CD4-positive, alpha-beta T cell treated with Interleukin-1 beta for 1 hour (primary cell): ENCODE measurements at regions not wholly inside any gene's neighbourhood (a gene's known extent, or its start where the extent isn't known, plus 50 kb on each side); places are given as distances from the start of the nearest gene placed in this dataset.
"Not testable (repeated sequence)": the region's sequence is repeated elsewhere in the genome, so short reads cannot be mapped to it uniquely, and the experiment has no call there.

ENCODE experiments used
- DNase-seq, 2 donors: peaks; one replicate each; pipeline ENCODE4 v3.0.0-alpha.2; 2020 to 2022

DNA sequence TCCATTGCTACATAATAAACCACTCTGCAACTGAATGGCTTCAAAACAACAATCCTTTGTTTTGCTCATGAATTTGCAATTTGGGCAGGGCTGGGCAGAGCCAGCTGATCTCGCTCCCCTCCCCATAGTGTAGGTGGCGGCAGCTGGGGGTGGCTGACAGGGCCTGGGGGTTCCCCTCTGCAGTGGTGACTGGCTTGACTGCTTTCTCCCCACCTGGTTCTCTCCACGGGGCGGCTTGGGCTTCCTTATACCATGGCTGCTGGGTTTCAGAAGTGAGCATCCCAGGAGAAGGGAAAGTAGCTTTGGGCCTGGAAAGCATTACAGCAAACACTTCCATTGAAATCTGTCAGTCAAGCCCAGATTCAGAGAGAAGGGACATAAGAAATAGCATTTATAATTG lies 129.7 kb upstream of the ZBTB40 start:
- DNase-seq: no peak

DNA sequence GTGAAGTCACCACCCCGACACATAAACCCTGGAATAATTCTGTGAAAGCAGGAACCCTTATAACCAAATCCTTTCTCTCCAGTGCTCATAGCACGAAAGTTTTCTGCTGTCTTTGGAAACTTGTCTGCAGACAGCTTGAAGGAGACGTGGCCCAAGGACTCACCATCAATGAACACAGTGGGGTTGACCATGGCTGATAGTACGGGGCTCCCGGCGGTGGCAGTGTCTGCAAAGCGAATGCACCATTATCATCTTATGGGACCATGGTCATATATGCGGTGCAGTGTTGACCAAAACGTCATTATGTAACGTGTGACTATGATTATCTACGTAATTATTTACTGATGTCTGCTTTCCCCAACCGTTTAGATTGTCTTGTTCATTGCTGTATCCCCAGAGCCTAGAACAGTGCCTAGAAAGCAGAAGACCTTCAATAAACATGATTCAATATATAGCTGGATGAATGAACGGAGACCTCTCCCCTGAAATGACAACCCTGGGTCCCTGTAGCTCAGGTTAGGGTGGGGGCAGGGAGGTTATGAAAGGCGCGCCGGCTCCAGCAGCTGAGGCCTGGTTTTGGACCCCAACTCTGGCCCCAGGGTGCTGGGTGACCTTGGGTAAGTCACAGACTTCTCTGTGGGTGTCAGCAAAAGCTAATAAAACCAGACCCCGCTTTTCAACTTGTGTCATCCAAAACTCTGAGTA lies 128.4 kb upstream of the ZBTB40 start:
- DNase-seq: no peak

DNA sequence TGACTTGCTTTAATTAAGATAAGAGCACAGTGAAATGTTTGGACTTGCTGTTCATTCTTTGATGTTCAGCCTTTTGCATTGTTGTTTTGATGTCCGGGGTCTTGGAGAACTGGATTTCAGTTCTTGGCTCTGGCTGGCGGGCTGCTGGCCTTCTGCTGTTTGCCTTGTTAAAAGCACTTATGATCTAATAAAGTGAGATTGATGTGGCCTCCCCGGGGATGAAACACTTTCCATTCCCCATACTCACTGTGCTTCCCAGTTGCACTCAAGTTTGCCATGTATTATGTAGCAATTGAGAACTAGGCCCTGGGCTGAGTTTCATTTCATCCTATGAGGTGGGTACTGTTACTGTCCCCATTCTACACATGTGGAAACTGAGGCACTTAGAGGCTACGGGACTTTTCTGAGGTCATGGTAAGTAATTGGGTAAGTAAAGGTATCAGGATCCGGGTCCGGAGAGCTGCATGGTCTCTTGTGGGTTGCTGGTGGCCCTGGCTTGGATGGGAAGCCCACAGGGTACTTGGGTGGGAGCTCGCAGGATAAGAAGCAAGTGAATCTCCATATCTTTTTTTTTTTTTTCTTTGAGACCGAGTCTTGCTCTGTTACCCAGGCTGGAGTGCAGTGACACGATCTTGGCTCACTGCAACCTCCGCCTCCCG lies 127.7 kb upstream of the ZBTB40 start:
- no peak for DNase-seq

DNA sequence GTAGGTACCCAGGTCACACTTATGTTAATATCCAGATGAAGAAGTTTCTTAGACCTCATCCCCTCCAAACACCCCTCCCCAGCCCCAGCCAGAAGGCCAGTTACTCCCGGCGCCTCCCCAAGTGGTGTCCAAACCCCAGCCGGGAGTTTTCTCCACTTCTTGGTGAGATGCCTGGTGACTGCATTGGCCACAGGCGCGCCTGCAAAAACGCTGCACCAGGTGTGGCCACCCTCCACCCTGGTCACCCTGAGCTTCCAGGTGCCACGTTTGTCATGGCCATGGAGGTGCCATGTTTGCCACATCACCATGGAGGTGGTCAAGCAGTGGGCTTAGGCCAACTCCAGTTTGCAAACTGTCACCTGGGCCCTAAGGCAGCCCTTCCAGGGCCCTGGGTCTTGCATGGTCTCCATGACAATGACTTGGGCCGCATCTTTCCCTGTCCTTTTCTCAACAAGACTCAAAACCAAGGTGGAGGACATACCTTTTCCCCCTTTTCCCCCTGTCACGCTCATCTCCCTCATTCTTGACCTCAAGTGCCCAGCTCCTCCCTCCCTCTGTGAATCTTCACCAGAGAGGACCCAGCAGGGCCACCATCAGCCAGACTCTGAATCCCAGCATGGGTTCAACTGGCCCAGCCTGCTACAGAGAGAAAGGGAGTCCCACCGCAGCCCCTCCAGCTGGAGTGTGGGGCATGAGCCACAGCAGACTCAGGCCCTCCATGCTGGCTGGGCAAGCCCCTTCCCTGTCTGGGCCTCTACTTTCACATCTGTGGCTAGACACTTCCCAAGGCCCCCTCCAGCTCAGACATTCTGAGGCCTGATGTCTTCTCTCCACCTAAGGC lies 125.9 kb upstream of the ZBTB40 start:
- DNase-seq: no peak

DNA sequence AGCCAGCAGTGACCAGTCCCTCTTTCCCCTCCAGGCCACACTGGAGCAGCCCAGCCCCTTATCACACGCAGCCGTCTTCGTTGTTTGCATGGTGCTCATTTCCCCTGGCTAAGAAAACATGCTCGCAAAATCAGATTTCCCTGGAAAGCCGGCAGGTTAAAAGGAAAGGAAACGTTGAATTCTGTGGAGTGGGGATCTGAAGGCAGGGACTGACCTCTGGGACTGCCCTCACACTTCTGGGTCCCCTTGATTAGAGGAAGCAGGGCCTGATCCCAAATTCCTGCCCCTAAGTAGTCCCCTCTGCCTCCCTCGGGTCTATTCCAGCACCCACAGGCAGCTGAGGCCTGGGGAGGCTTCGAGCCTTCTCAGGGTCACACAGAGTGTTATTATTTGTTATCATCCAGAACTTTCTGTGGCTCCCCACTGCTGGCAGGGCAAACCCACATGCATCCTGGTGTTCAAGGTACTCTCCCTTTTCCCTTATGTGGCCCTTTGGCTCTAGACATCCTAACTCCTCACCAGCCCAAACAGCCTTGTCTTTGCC lies 125.2 kb upstream of the ZBTB40 start:
- DNase-seq: no peak

DNA sequence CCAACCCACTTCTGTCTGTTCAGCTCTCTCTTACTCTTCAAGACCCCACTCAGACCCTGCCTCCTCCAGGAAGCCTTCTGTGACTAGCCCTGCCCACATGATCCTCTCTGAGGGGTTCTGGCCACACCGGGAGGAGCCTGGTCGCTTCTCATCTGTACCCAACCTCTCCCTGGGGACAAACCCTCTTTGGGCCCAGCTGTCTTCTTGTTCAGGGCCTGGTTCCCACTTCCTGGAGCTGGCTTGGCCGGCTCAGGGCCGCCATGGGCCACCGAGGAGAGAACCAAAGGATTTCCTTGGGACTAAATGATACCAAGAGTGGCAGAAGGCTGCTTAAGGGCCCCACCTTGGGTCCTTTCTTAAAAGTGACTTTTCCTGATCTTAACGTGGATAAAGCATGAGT lies 124.7 kb upstream of the ZBTB40 start:
- no peak for DNase-seq

DNA sequence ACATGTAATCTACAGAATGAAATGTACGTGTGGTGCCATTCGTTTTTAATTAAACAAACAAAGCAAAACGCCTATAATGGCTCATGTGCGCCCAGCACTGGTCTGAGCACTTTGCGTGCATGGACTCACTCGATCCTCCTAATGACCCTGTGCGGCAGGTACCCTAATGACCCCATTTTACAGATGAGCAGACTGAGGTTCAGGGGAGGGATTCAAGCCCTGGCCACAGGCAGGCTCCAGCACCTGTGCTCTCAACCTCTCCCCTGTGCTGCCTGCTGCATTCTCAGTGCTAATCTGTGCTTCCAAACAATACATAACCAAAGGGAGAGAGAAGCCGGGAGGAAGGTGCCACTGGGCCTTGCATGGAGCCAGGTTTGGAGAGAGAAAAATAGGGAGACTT lies 124.2 kb upstream of the ZBTB40 start:
- DNase-seq: no peak

DNA sequence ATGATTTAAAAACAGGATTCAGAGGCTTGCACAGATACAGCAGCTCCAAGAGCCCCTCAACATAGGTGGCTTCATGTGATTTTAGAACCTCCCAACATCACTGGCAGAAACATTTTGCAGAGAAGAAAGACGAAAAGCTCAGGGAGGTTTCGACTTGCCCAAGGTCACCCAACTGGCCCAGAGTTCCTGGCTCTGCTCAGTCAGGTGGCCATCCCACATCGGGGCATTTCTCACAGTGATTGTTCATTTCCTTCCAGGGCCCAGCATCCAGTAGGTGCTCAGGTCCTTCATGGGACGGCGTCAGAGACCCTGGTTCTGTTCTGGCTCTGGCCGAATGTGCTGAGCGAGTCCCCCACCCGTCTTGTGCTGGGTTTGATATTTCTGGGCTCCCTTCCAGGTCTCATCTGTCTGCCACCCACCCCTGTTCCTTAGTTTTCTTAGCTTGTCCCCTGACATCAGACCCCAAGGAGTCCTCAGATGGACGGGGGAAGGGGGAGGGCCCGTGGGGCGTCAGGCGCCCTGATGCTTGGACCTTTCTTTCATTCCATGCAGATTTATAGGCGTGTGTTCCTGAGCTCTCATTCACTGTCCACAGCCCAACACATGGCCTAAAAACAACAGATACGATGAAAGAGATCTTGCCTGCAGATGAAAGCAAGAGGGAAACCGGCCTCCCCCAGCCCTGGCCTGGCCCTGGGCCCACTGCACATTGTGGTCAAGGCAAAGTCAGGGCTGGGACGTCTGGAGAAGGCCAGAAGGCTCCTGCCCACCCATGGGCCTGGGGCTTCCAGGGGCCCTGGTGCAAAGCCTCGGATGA lies 123.1 kb upstream of the ZBTB40 start:
- DNase-seq: no peak

DNA sequence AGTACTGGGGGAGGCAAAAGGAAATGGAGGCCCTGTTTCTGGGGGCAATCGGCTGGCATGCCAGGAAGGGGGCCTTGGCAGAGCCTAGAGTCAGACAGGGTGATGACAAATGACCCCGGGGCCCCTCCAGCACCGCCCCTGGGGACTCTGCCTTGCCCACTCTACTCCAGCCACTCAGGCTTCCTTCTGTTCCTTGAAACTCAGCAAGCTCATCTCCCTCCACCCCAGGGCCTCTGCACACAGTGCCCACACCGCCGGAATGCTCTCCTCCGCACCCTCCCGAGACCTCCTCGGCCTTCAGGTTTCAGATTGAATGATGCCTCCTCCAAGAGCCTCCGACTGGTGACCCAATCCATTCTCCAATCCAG lies 122.5 kb upstream of the ZBTB40 start:
- no peak for DNase-seq

DNA sequence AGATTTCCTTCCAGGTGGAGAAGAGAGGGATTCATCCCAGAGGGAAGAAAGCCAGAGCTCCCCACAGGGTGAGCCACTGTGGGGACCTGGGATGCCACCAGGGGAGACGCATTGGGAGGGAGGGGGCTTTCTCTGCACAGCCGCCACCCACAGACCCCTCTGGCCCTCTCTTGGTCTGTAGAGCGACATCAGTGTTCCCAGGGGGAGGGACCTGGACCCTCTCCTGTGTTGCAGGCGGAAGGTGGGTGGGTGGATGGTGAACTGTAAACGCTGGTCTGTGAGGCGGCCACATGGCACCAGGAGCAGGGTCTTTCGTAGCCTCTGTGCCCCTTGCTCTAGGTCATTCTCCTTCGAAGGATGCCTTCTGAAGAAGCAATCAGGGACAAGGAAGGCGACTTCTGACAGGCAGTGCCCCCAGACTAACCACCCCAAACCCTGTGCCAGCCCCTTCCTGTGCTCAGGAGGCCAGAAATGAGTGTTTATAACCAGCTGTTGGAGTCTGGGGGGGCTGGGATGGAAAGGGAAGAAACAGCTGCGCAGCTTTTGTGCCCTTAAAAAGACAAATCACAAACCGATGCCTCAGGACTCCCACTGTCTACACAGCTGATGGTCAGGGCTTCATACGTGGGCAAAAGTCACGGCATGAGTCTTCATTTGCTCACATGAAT lies 121.4 kb upstream of the ZBTB40 start:
- DNase-seq: no peak

DNA sequence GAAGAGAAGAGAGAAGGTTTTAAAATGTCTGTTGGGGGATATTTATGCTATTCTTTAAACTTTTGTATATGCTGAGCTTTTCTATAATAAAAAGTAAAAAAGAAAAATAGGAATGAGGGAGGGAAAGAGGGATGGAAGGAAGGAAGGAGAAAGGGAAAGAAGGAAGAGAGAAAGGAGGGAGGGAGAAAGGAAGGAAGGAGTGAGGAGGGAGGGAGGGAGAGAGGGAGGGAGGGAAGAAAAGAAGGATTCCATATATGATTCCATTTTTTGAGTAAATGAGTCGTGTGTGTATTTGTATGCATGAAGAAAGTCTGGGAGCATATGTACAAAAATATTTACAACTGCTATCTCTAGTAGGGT lies 120.9 kb upstream of the ZBTB40 start:
- no peak for DNase-seq

DNA sequence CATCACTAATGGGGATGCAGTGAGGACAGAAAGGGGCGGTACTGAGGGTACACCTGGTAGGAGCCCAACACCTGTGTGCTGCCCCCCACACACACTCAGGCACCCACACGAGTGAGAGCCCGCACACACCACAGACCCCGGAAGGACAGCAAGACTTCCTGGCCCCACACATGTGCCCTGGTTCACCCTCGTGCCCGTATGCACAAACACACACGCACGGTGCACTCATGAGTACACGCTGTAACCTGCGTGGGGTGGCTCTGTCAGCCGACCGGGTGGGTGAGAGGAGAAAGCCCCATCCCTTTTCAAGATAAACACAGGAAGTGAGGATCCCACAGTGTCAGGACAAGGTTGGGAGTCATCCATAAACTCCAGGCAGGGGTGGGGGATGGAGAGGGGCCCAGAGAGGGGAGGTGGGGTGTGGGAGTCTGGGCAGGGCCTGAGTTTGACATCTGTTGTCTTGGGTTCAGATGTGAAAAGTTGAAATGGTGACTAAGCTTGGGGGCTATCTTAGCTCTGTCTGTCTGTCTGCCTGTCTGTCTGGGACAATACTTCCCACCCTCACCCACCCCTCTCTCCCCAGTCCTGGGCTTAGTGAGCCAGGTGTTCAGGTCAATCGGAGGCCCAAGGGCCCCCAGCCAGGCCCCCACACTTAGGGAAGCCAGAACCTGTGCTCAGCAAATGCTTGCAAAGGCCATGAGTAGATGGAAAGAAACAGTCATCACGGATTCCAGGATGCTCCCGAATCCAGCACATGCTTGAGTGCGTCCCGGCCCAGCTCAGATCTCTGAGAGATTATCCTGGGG lies 119.8 kb upstream of the ZBTB40 start:
- DNase-seq: no peak

DNA sequence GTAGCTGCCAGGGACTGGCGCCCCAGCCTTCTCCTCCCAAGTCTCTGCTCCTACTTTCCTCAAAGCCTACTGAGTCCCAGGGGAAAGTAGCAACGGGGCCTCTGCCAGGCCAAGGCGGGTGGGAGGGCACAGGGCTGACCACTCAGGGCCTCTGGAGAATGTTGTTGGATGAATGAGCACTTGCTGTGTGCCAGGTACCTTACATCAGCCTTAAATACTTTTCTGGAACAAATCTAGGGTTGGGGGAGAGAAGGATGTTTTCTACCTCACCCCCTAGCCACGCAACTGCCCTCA lies 119.3 kb upstream of the ZBTB40 start:
- no peak for DNase-seq

DNA sequence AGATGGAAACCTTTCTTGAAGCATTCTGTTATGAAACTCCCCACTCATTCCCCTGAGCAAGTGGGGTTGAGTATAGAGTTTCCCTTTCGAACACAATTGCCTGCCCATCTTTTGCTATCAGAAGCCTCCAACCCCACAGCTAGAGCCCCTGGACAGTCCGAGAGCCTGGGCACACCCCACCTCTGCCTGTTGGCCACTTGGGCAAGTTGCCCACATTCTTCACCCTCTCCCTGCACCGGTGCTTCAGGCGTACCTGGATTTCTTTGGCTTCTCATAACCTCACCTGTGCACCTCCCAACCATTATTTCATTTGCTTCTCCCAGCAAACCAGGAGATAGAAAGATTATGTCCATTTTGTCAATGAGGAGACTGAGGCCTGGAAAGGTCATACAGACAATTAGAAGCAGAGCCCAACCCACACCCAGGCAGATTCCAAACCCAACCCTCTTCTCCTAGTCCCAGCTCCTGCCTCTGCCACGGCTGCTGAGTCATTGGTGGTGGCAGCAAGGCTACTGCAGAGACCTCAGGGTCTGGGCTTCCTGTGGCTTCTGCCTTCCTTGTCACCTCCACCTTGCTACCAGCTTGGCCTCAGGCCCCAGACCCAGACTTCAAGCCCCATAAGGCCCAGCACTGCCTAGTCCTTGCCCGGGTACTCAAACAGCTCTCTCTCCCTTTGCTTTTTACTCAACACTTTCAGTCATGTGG lies 118.7 kb upstream of the ZBTB40 start:
- no peak for DNase-seq

DNA sequence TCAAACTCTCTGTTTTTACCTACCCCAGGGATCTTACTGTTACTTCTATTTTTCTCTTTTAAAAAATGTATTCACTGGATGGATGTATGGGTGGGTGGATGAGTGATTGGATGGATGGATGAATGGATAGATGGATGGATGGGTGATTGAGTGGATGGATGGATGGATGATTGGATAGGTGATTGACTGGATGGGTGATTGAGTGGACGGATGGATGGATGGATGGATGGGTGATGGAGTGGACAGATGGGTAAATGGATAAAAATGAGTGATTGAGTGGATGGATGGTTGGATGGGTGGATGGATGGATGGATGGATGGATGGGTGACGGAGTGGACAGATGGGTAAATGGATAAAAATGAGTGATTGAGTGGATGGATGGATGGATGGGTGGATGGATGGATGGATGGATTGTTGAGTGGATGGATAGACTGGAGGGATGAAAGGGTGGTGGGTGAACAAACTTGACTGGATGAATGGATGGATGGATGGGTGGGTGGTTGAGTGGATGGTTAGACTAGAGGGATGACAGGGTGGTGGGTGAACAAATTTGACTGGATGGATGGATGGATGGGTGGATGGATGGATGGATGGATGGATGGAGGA lies 118.0 kb upstream of the ZBTB40 start:
- DNase-seq: no peak

DNA sequence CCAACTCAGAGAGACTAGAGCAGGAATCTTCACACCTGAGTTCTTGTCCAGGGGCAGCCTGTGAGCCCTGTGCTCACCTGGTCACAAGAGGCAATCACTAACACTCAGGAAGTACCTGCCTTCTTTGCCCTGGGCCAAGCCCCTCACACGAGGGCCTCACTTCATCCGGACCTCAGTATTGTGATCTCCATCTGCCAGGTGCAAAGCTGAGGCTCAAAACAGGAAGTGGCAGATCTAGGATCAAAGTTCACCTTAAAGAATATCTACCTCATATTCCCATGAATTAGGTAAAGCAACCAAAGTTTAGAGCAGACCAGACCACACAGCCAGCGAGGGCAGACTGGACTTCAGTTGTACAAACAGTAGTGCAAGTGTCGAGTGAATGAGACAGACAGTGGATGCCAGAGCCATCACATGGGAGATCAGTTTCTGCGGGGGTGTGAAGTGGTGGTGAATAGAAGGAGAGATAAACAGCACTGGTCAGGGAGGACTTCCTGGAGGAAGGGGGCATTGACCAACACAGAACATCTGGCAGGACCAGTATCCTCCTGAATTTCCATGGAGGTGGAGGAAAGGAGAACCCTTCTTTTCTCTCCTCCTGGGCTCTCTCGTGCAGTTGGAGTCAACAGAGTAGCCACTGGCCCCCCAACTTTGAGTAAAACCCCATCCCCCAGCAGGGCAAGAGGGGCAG lies 116.6 kb upstream of the ZBTB40 start:
- DNase-seq: no peak

DNA sequence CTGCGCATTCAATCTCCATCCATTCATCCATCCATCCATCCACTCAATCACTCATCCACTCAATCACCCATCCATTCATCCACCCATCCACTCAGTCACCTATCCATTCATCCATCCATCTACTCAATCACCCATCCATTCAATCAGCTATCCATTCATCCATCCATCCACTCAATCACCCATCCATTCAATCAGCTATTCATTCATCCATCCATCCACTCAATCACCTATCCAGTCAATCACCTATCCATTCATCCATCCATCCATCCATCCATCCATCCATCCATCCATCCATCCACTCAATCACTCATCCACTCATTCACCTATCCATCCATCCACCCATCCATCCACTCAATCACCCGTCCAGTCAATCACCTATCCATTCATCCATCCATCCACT lies 115.4 kb upstream of the ZBTB40 start:
- not testable (repeated sequence) for DNase-seq

DNA sequence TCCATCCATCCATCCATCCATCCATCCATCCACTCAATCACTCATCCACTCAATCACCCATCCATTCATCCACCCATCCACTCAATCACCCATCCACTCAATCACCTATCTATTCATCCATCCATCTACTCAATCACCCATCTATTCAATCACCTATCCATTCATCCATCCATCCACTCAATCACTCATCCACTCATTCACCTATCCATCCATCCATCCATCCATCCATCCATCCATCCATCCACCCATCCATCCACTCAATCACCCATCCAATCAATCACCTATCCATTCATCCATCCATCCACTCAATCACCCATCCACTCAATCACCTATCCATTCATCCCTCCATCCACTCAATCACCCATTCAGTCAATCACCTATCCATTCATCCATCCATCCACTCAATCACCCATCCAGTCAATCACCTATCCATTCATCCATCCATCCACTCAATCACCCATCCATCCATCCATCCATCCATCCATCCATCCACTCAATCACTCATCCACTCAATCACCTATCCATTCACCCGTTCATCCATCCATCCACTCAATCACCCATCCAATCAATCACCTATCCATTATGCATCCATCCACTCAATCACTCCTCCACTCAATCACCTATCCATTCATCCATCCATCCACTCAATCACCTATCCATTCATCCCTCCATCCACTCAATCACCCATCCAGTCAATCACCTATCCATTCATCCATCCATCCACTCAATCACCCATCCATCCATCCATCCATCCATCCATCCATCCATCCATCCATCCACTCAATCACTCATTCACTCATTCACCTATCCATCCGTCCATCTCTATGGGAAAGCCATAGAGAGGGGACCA lies 114.7 kb upstream of the ZBTB40 start:
- not testable (repeated sequence) for DNase-seq
